ENCODE measurements at regions not wholly inside any gene's neighbourhood (a gene's known extent, or its start where the extent isn't known, plus 50 kb on each side); places are given as distances from the start of the nearest gene placed in this dataset.

- WGBS, 2 donors (ENCODE audit: extremely low coverage in 2 of 2, insufficient read length in 2 of 2, insufficient replicate concordance in 1 of 2), result no CpG with 5 or more reads among the region's 2 CpGs
- no peaks in the 10 kb centered on the region for H3K27me3 ChIP-seq (ENCODE audit: control insufficient read depth in 3 of 3, insufficient read depth in 3 of 3, low read depth in 1 of 3, low read length in 3 of 3)
- H3K14ac ChIP-seq (ENCODE audit: low read length), result no peak overlapping the region
- H2AK5ac ChIP-seq (ENCODE audit: low read depth, low read length), result no peak overlapping the region
- H2BK15ac ChIP-seq (ENCODE audit: low read length), result no peak overlapping the region
- H2BK5ac ChIP-seq (ENCODE audit: low read length), result no peak overlapping the region
- H4K91ac ChIP-seq (ENCODE audit: low read depth, low read length, poor library complexity), result no peak overlapping the region
- H3K4me3 ChIP-seq (ENCODE audit: low read length in 2 of 2), result no peak overlapping the region
- H2BK12ac ChIP-seq (ENCODE audit: low read length), result no peak overlapping the region
- no peak overlapping the region for H2BK120ac ChIP-seq (ENCODE audit: low read depth, low read length)
- no peak overlapping the region for H3K18ac ChIP-seq (ENCODE audit: low read length)
- no peak overlapping the region for H4K8ac ChIP-seq (ENCODE audit: low read depth, low read length)
- no peak overlapping the region for H3K23ac ChIP-seq (ENCODE audit: low read depth, low read length, poor library complexity)
- H3K4me2 ChIP-seq (ENCODE audit: insufficient read depth, low read length, poor library complexity, severe bottlenecking), result no peak overlapping the region
- H3K9me3 ChIP-seq (replicated peaks in 1 of 2; ENCODE audit: control insufficient read depth in 2 of 2, insufficient read depth in 1 of 2, low read depth in 1 of 2, low read length in 2 of 2), result no peaks in the 10 kb centered on the region
- no peaks in the 10 kb centered on the region for H3K79me1 ChIP-seq (ENCODE audit: low read depth, low read length)
- DNase-seq (ENCODE audit: low spot score), result no peak
- no peak overlapping the region for H3K9ac ChIP-seq (ENCODE audit: low read depth, low read length, poor library complexity)
- H3K27ac ChIP-seq (replicated peaks; ENCODE audit: low read length), result no peak overlapping the region
- H3K36me3 ChIP-seq (replicated peaks in 1 of 2; ENCODE audit: control insufficient read depth in 2 of 2, insufficient read depth in 2 of 2, low read length in 2 of 2), result no peaks in the 10 kb centered on the region
- no peaks in the 10 kb centered on the region for H3K4me1 ChIP-seq (ENCODE audit: control insufficient read depth in 2 of 2, insufficient read depth in 1 of 2, low read depth in 1 of 2, low read length in 2 of 2)
- H2AFZ ChIP-seq (ENCODE audit: low read length), result no peak overlapping the region
- no peak overlapping the region for H3K4ac ChIP-seq (ENCODE audit: low read length)
Observed at GRCh38 chr2:156765043-156765442, 328.9 kb downstream of the GPD2 start.

- Histone ChIP-seq H4K91ac (ENCODE audit: low read depth, low read length, poor library complexity) (no peak overlapping the region), H3K23ac (ENCODE audit: low read depth, low read length, poor library complexity) (no peak overlapping the region), H2BK12ac (ENCODE audit: low read length) (no peak overlapping the region), H4K8ac (ENCODE audit: low read depth, low read length) (no peak overlapping the region), H3K4ac (ENCODE audit: low read length) (no peak overlapping the region), H2BK5ac (ENCODE audit: low read length) (no peak overlapping the region), H2BK15ac (ENCODE audit: low read length) (no peak overlapping the region), H2BK120ac (ENCODE audit: low read depth, low read length) (no peak overlapping the region), H3K4me1 (ENCODE audit: control insufficient read depth in 2 of 2, insufficient read depth in 1 of 2, low read depth in 1 of 2, low read length in 2 of 2) (no peaks in the 10 kb centered on the region), H3K4me2 (ENCODE audit: insufficient read depth, low read length, poor library complexity, severe bottlenecking) (no peak overlapping the region), H3K36me3 (replicated peaks in 1 of 2; ENCODE audit: control insufficient read depth in 2 of 2, insufficient read depth in 2 of 2, low read length in 2 of 2) (no peaks in the 10 kb centered on the region), H2AFZ (ENCODE audit: low read length) (no peak overlapping the region), H2AK5ac (ENCODE audit: low read depth, low read length) (no peak overlapping the region), H3K4me3 (ENCODE audit: low read length in 2 of 2) (no peak overlapping the region), H3K18ac (ENCODE audit: low read length) (no peak overlapping the region), H3K27ac (replicated peaks; ENCODE audit: low read length) (no peak overlapping the region), H3K27me3 (ENCODE audit: control insufficient read depth in 3 of 3, insufficient read depth in 3 of 3, low read depth in 1 of 3, low read length in 3 of 3) (no peaks in the 10 kb centered on the region), H3K79me1 (ENCODE audit: low read depth, low read length) (no peaks in the 10 kb centered on the region), H3K9ac (ENCODE audit: low read depth, low read length, poor library complexity) (no peak overlapping the region), H3K9me3 (replicated peaks in 1 of 2; ENCODE audit: control insufficient read depth in 2 of 2, insufficient read depth in 1 of 2, low read depth in 1 of 2, low read length in 2 of 2) (no peaks in the 10 kb centered on the region), H3K14ac (ENCODE audit: low read length) (no peak overlapping the region)
- DNase-seq (ENCODE audit: low spot score), result no peak
- no CpG with 5 or more reads among the region's 1 CpG for WGBS, 2 donors (ENCODE audit: extremely low coverage in 2 of 2, insufficient read length in 2 of 2, insufficient replicate concordance in 1 of 2)
Observed at GRCh38 chr2:156765450-156765849, 329.3 kb downstream of the GPD2 start.

- WGBS, 2 donors (ENCODE audit: extremely low coverage in 2 of 2, insufficient read length in 2 of 2, insufficient replicate concordance in 1 of 2), result no CpG with 5 or more reads among the region's 1 CpG
- Histone ChIP-seq H3K4me3 (ENCODE audit: low read length in 2 of 2) (no peak overlapping the region), H3K27me3 (ENCODE audit: control insufficient read depth in 3 of 3, insufficient read depth in 3 of 3, low read depth in 1 of 3, low read length in 3 of 3) (no peaks in the 10 kb centered on the region), H2BK12ac (ENCODE audit: low read length) (no peak overlapping the region), H2AK5ac (ENCODE audit: low read depth, low read length) (no peak overlapping the region), H2AFZ (ENCODE audit: low read length) (no peak overlapping the region), H3K9me3 (replicated peaks in 1 of 2; ENCODE audit: control insufficient read depth in 2 of 2, insufficient read depth in 1 of 2, low read depth in 1 of 2, low read length in 2 of 2) (no peaks in the 10 kb centered on the region), H2BK120ac (ENCODE audit: low read depth, low read length) (no peak overlapping the region), H4K91ac (ENCODE audit: low read depth, low read length, poor library complexity) (no peak overlapping the region), H3K36me3 (replicated peaks in 1 of 2; ENCODE audit: control insufficient read depth in 2 of 2, insufficient read depth in 2 of 2, low read length in 2 of 2) (no peaks in the 10 kb centered on the region), H3K4me1 (ENCODE audit: control insufficient read depth in 2 of 2, insufficient read depth in 1 of 2, low read depth in 1 of 2, low read length in 2 of 2) (no peaks in the 10 kb centered on the region), H3K27ac (replicated peaks; ENCODE audit: low read length) (no peak overlapping the region), H3K23ac (ENCODE audit: low read depth, low read length, poor library complexity) (no peak overlapping the region), H2BK5ac (ENCODE audit: low read length) (no peak overlapping the region), H3K9ac (ENCODE audit: low read depth, low read length, poor library complexity) (no peak overlapping the region), H3K79me1 (ENCODE audit: low read depth, low read length) (no peaks in the 10 kb centered on the region), H3K14ac (ENCODE audit: low read length) (no peak overlapping the region), H4K8ac (ENCODE audit: low read depth, low read length) (no peak overlapping the region), H3K18ac (ENCODE audit: low read length) (no peak overlapping the region), H2BK15ac (ENCODE audit: low read length) (no peak overlapping the region), H3K4ac (ENCODE audit: low read length) (no peak overlapping the region), H3K4me2 (ENCODE audit: insufficient read depth, low read length, poor library complexity, severe bottlenecking) (no peak overlapping the region)
- no peak for DNase-seq (ENCODE audit: low spot score)
Observed at GRCh38 chr2:156769802-156770201, 333.6 kb downstream of the GPD2 start.

GRCh38 chr2:156778916-156779315, 342.7 kb downstream of the GPD2 start:
- Histone ChIP-seq H2BK120ac (ENCODE audit: low read depth, low read length) (no peak overlapping the region), H2BK5ac (ENCODE audit: low read length) (no peak overlapping the region), H3K79me1 (ENCODE audit: low read depth, low read length) (no peaks in the 10 kb centered on the region), H2AK5ac (ENCODE audit: low read depth, low read length) (no peak overlapping the region), H3K9ac (ENCODE audit: low read depth, low read length, poor library complexity) (no peak overlapping the region), H3K23ac (ENCODE audit: low read depth, low read length, poor library complexity) (no peak overlapping the region), H2BK15ac (ENCODE audit: low read length) (no peak overlapping the region), H3K27me3 (ENCODE audit: control insufficient read depth in 3 of 3, insufficient read depth in 3 of 3, low read depth in 1 of 3, low read length in 3 of 3) (no peaks in the 10 kb centered on the region), H2AFZ (ENCODE audit: low read length) (no peak overlapping the region), H3K14ac (ENCODE audit: low read length) (no peak overlapping the region), H3K36me3 (replicated peaks in 1 of 2; ENCODE audit: control insufficient read depth in 2 of 2, insufficient read depth in 2 of 2, low read length in 2 of 2) (no peaks in the 10 kb centered on the region), H3K4me1 (ENCODE audit: control insufficient read depth in 2 of 2, insufficient read depth in 1 of 2, low read depth in 1 of 2, low read length in 2 of 2) (peaks cover 0 to under 1% of the 10 kb centered on the region in 2 donors), H4K91ac (ENCODE audit: low read depth, low read length, poor library complexity) (no peak overlapping the region), H3K27ac (replicated peaks; ENCODE audit: low read length) (no peak overlapping the region), H3K9me3 (replicated peaks in 1 of 2; ENCODE audit: control insufficient read depth in 2 of 2, insufficient read depth in 1 of 2, low read depth in 1 of 2, low read length in 2 of 2) (no peaks in the 10 kb centered on the region), H3K4me3 (ENCODE audit: low read length in 2 of 2) (no peak overlapping the region), H3K4me2 (ENCODE audit: insufficient read depth, low read length, poor library complexity, severe bottlenecking) (no peak overlapping the region), H3K4ac (ENCODE audit: low read length) (no peak overlapping the region), H2BK12ac (ENCODE audit: low read length) (no peak overlapping the region), H4K8ac (ENCODE audit: low read depth, low read length) (no peak overlapping the region), H3K18ac (ENCODE audit: low read length) (no peak overlapping the region)
- no CpG with 5 or more reads among the region's 3 CpGs for WGBS, 2 donors (ENCODE audit: extremely low coverage in 2 of 2, insufficient read length in 2 of 2, insufficient replicate concordance in 1 of 2)
- no peak for DNase-seq (ENCODE audit: low spot score)
